MCF 10A (cell line): ENCODE measurements at regions not wholly inside any gene's neighbourhood (a gene's known extent, or its start where the extent isn't known, plus 50 kb on each side); places are given as distances from the start of the nearest gene placed in this dataset.

ENCODE experiments used
- BruUV-seq: library from RNA; stranded (reverse); fragments of 400-500 nt; replicated peaks from 2 replicates; lab custom pipeline; 2021; lab: Mats Ljungman, UMichigan
- CTCF ChIA-PET: fragments of 300-600 bp; sonication (Branson Sonifier 250); formaldehyde crosslinking; extraction: SDS; loops from one replicate; lab custom pipeline; 2021; ENCODE audit warnings: antibody characterized with exemption, inconsistent platforms; lab: Yijun Ruan, JAX
- POLR2A ChIA-PET: fragments of 300-600, 350-650 bp; sonication (Branson Sonifier 250); formaldehyde crosslinking; extraction: SDS; loops from one replicate; lab custom pipeline; 2020; ENCODE audit warnings: antibody characterized with exemption, inconsistent platforms; lab: Yijun Ruan, JAX
- DNase-seq: peaks from one replicate; pipeline ENCODE4 v3.0.0-alpha.2; 2018; ENCODE audit not compliant: unreplicated experiment
- H3K27ac Mint-ChIP-seq: one replicate; pipeline ENCODE4 v1.8.0; 2022; ENCODE audit warnings: mild to moderate bottlenecking, low read depth, mixed read lengths; ENCODE audit not compliant: unreplicated experiment
- H3K27me3 Mint-ChIP-seq: one replicate; pipeline ENCODE4 v1.8.0; 2022; ENCODE audit warnings: mixed read lengths; ENCODE audit not compliant: insufficient read depth, unreplicated experiment
- H3K36me3 Mint-ChIP-seq: one replicate; pipeline ENCODE4 v1.8.0; 2022; ENCODE audit warnings: mild to moderate bottlenecking, moderate library complexity, mixed read lengths; ENCODE audit not compliant: insufficient read depth, unreplicated experiment
- H3K4me1 Mint-ChIP-seq: one replicate; pipeline ENCODE4 v1.8.0; 2022; ENCODE audit warnings: mixed read lengths; ENCODE audit not compliant: insufficient read depth, unreplicated experiment
- H3K4me3 Mint-ChIP-seq: one replicate; pipeline ENCODE4 v1.8.0; 2022; ENCODE audit warnings: mild to moderate bottlenecking, moderate library complexity, mixed read lengths; ENCODE audit not compliant: unreplicated experiment
- H3K9me3 Mint-ChIP-seq: one replicate; pipeline ENCODE4 v1.8.0; 2022; ENCODE audit warnings: mixed read lengths; ENCODE audit not compliant: unreplicated experiment
- intact Hi-C: fragments of 100-400 bp; cut with micrococcal nuclease; formaldehyde crosslinking; loops from 2 replicates; pipeline ENCODE4 v1.14.1; 2022
- TF ChIP-seq, protein P1 (sequence below): fragments of 200-600 bp; IDR thresholded peaks from one replicate; pipeline ENCODE4 v1.8.0; 2022; ENCODE audit warnings: antibody characterized with exemption, mild to moderate bottlenecking; ENCODE audit not compliant: unreplicated experiment

DNA sequence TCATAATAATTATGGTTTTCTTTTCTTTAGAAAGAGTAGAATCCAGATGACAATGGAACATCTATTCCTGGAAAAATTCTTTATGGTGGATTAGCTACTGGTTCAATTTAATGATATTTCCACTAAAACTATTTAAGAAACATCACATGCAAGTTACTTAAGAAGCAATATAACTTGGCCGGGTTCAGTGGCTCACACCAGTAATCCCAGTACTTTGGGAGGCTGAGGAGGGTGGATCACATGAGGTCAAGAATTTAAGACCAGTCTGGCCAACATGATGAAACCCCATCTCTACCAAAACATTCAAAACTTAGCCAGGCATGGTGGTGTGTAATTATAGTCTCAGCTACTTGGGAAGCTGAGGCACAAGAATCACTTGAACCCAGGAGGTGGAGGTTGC lies 65.9 kb upstream of the SMLR1 start:
- intact Hi-C loops = loop anchor here (2.0 kb wide), 1 partner anchor 62 kb away; no protein-coding TSS in a partner anchor
- ChIA-PET POLR2A (no interaction called here), CTCF (interaction anchor here (0.6 to 1.5 kb wide), 4 partner anchors 47 to 467 kb away, joined by 3 to 4 read pairs (median 4); no protein-coding TSS in a partner anchor)
- TF ChIP-seq, protein P1, sequence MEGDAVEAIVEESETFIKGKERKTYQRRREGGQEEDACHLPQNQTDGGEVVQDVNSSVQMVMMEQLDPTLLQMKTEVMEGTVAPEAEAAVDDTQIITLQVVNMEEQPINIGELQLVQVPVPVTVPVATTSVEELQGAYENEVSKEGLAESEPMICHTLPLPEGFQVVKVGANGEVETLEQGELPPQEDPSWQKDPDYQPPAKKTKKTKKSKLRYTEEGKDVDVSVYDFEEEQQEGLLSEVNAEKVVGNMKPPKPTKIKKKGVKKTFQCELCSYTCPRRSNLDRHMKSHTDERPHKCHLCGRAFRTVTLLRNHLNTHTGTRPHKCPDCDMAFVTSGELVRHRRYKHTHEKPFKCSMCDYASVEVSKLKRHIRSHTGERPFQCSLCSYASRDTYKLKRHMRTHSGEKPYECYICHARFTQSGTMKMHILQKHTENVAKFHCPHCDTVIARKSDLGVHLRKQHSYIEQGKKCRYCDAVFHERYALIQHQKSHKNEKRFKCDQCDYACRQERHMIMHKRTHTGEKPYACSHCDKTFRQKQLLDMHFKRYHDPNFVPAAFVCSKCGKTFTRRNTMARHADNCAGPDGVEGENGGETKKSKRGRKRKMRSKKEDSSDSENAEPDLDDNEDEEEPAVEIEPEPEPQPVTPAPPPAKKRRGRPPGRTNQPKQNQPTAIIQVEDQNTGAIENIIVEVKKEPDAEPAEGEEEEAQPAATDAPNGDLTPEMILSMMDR = no peak
- H3K4me3 Mint-ChIP-seq = no peak overlapping the region
- peaks cover 4% of the 10 kb centered on the region for H3K9me3 Mint-ChIP-seq
- H3K27me3 Mint-ChIP-seq = peaks cover 61% of the 10 kb centered on the region
- no peak overlapping the region for H3K27ac Mint-ChIP-seq
- H3K36me3 Mint-ChIP-seq = no peaks in the 10 kb centered on the region
- DNase-seq = no peak
- no peaks in the 10 kb centered on the region for H3K4me1 Mint-ChIP-seq
- BruUV-seq = no TSS peak

DNA sequence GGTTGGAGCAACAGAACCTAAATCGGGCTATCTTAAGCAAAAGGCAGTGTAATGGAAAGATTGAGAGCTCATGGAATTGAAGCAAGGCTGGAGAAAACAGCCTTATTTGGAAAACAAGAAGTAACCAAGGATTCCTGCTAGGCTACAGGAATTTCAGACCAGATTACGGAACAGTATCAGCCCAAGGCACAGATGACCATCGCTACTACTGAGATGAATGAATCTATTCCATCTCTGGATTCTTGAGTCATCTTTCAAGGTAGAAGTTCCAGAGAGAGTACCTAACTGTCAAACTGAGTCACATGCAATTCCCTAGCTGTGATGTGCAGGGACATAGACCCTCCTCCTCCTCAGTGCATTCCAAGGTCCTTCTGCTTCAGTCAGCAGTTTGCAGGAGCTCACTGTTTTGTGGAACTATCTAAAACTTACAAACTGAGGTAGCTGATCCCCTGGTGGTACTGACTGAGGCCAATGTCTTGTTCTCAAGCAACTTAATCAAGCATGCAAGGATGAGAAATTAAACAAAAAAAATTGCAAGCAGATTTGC lies 62.0 kb upstream of the SMLR1 start:
- POLR2A ChIA-PET = no interaction called here
- TF ChIP-seq, protein P1 = no peak
- CTCF ChIA-PET = interaction anchor here (1.6 kb wide), 1 partner anchor 483 kb away, joined by 3 read pairs; no protein-coding TSS in a partner anchor
- no TSS peak for BruUV-seq
- Mint-ChIP-seq H3K27me3 (peaks cover 60% of the 10 kb centered on the region), H3K9me3 (peaks cover 2% of the 10 kb centered on the region), H3K27ac (no peak overlapping the region), H3K4me1 (no peaks in the 10 kb centered on the region), H3K4me3 (no peak overlapping the region), H3K36me3 (no peaks in the 10 kb centered on the region)
- DNase-seq = no peak
- intact Hi-C loops = no loop called here

- CTCF ChIA-PET = interaction anchor here (1.6 kb wide), 1 partner anchor 484 kb away, joined by 3 read pairs; no protein-coding TSS in a partner anchor
- intact Hi-C loops = no loop called here
- no TSS peak for BruUV-seq
Observed at GRCh38 chr6:130766239-130767144, 60.7 kb upstream of the SMLR1 start.

More at GRCh38 chr6:130766239-130767144, 60.7 kb upstream of the SMLR1 start:
- no peak overlapping the region for H3K4me3 Mint-ChIP-seq
- peaks cover 51% of the 10 kb centered on the region for H3K27me3 Mint-ChIP-seq
- TF ChIP-seq, protein P1 = no peak
- no peaks in the 10 kb centered on the region for H3K9me3 Mint-ChIP-seq
- no peak overlapping the region for H3K27ac Mint-ChIP-seq
- no peaks in the 10 kb centered on the region for H3K4me1 Mint-ChIP-seq
- DNase-seq = no peak
- POLR2A ChIA-PET = no interaction called here
- H3K36me3 Mint-ChIP-seq = no peaks in the 10 kb centered on the region
